Heart right ventricle (tissue), 16 donors: ENCODE measurements at regions not wholly inside any gene's neighbourhood (a gene's known extent, or its start where the extent isn't known, plus 50 kb on each side); places are given as distances from the start of the nearest gene placed in this dataset.

ENCODE experiments used
- ATAC-seq, 8 donors: fragments of 200-7000 bp; cut with Tn5 transposase; one replicate each; pipeline ENCODE4 v1.9.1; 2020; ENCODE audit warnings: mild to moderate bottlenecking in 8 of 8, moderate library complexity in 8 of 8, moderate number of reproducible peaks in 1 of 8
- DNase-seq, 2 donors: peaks; one replicate each; pipeline ENCODE4 v3.0.0-alpha.2; 2020
- H3K27ac ChIP-seq, 10 donors: fragments of 200-600 bp; sonication (generic) in 2 of 10; one replicate each; pipeline versions ENCODE4 v1.5.0 to v1.8.0; 2020 to 2022; ENCODE audit warnings: mild to moderate bottlenecking in 3 of 10
- H3K27me3 ChIP-seq, 7 donors: fragments of 200-600 bp; one replicate each; pipeline ENCODE4 v1.8.0; 2021 to 2022; ENCODE audit warnings: mild to moderate bottlenecking in 2 of 7
- H3K36me3 ChIP-seq, 9 donors: fragments of 200-600 bp; sonication (generic) in 1 of 9; one replicate each; pipeline versions ENCODE4 v1.5.0 to v1.8.0; 2020 to 2022; ENCODE audit warnings: mild to moderate bottlenecking in 2 of 9
- H3K4me1 ChIP-seq, 9 donors: fragments of 200-600 bp; sonication (generic) in 1 of 9; one replicate each; pipeline versions ENCODE4 v1.5.0 to v1.8.0; 2020 to 2022; ENCODE audit warnings: mild to moderate bottlenecking in 4 of 9
- H3K4me3 ChIP-seq, 10 donors: fragments of 200-600 bp; sonication (generic) in 2 of 10; one replicate each; pipeline versions ENCODE4 v1.5.0 to v1.8.0; 2020 to 2022; ENCODE audit warnings: mild to moderate bottlenecking in 7 of 10, moderate library complexity in 2 of 10
- H3K9me3 ChIP-seq, 11 donors: fragments of 200-600 bp in 10 of 11; sonication (generic) in 2 of 11; one replicate each; pipeline versions ENCODE4 v1.5.0 to v1.8.0; 2013 to 2022; ENCODE audit warnings: mild to moderate bottlenecking in 2 of 11, control low read depth in 1 of 11, moderate library complexity in 1 of 11
- CTCF ChIP-seq, 9 donors: fragments of 200-600 bp; sonication (generic) in 2 of 9; IDR thresholded peaks; one replicate each; pipeline versions ENCODE4 v1.5.0 to v1.8.0; 2021 to 2022; ENCODE audit warnings: antibody characterized with exemption in 9 of 9, mild to moderate bottlenecking in 5 of 9, moderate library complexity in 1 of 9
- WGBS, 2 donors: extraction: QIAGEN DNeasy Blood & Tissue Kit; methylation state at CpG; one replicate each; pipeline ENCODE4 v1.1.7; 2013; ENCODE audit warnings: inconsistent platforms in 1 of 2; 5-methylcytosine and 5-hydroxymethylcytosine counted together
- intact Hi-C, 10 donors: fragments of 100-400 bp; cut with DNase I; formaldehyde crosslinking; loops; one replicate each; pipeline versions ENCODE4 v1.11.1 to v1.14.2; 2022
- donor health status: Arrhythmogenic right ventricular cardiomyopathy.
- donor health status: ischemic (EF 13 %, LVEDD 7.1; RV severe dilation, severe dysfunction).
- donor health status: healthy with polysubstance abuse.
- donor health status: DM: no; HTN: yes; CAD: no.
- donor health status: DM: no; HTN: no; CAD: no.
- donor health status: ischemic (EF 25% LVEDD 6.9; RV normal size, moderate dysfunction).
- donor health status: ischemic (EF 25% LVEDD 5.7; RV mildly dilated, moderate dysfunction).
- donor health status: healthy.
- donor health status: DM: yes; HTN: yes; CAD: no.
- donor health status: Ischemic cardiomyopathy.
- donor health status: ischemic (EF 35%, LVEDD 5.7; RV mildly dilated, moderate dysfunction).
- donor health status: nonischemic (EF 11% LVEDD 7.7; RV severe dilation, severe dysfunction).
- donor health status: DM: yes; HTN: yes; CAD: no.
- donor health status: PGD.
- donor health status: ischemic (EF 29% LVEDD 5.4; RV normal size, mild dysfunction).
- donor health status: nonischemic (EF 23%, LVEDD 6.1; RV moderate dilation, normal function).

GRCh38 chr10:60465801-60466200 is 76.1 kb upstream of the ANK3 start:
- no peaks in the 10 kb centered on the region for H3K27me3 ChIP-seq
- DNase-seq (no peak), ATAC-seq (no peak)
- no peaks in the 10 kb centered on the region for H3K9me3 ChIP-seq
- no peak overlapping the region for H3K27ac ChIP-seq
- 49 to 55% methylated on average over 2 of the region's 2 CpGs for WGBS, 2 donors
- intact Hi-C loops, result no loop called here
- H3K4me3 ChIP-seq, result no peak overlapping the region
- H3K4me1 ChIP-seq, result peaks cover 0 to 8% (median 0%) of the 10 kb centered on the region in 9 donors
- no peak for TF ChIP-seq CTCF (IDR thresholded peaks at IDR 0.05)
- H3K36me3 ChIP-seq, result no peaks in the 10 kb centered on the region

GRCh38 chr10:60464659-60465058 is 75.0 kb upstream of the ANK3 start:
- Histone ChIP-seq H3K9me3 (no peaks in the 10 kb centered on the region), H3K4me1 (peaks cover 0 to 11% (median 0%) of the 10 kb centered on the region in 9 donors), H3K27ac (no peak overlapping the region), H3K36me3 (no peaks in the 10 kb centered on the region), H3K27me3 (no peaks in the 10 kb centered on the region), H3K4me3 (no peak overlapping the region)
- WGBS, 2 donors, result 91 to 95% methylated on average over 3 of the region's 3 CpGs
- TF ChIP-seq CTCF (IDR thresholded peaks at IDR 0.05), result no peak
- ATAC-seq, result no peak
- intact Hi-C loops, result no loop called here
- DNase-seq, result no peak

GRCh38 chr10:60463746-60464145 is 74.1 kb upstream of the ANK3 start:
- DNase-seq (no peak), ATAC-seq (no peak)
- TF ChIP-seq CTCF (IDR thresholded peaks at IDR 0.05), result no peak
- H3K27me3 ChIP-seq, result no peaks in the 10 kb centered on the region
- H3K27ac ChIP-seq, result no peak overlapping the region
- H3K9me3 ChIP-seq, result no peaks in the 10 kb centered on the region
- no peaks in the 10 kb centered on the region for H3K36me3 ChIP-seq
- H3K4me1 ChIP-seq, result peaks cover 0 to 14% (median 0%) of the 10 kb centered on the region in 9 donors
- intact Hi-C loops, result no loop called here
- no peak overlapping the region for H3K4me3 ChIP-seq

- no peak for TF ChIP-seq CTCF (IDR thresholded peaks at IDR 0.05)
- Histone ChIP-seq H3K4me3 (no peak overlapping the region), H3K9me3 (no peaks in the 10 kb centered on the region), H3K4me1 (peaks cover 0 to 14% (median 0%) of the 10 kb centered on the region in 9 donors), H3K36me3 (no peaks in the 10 kb centered on the region), H3K27ac (no peak overlapping the region), H3K27me3 (no peaks in the 10 kb centered on the region)
- ATAC-seq (peak in 1 of 8 donors; percentile 52), DNase-seq (no peak)
- intact Hi-C loops, result no loop called here
- WGBS, 2 donors, result 70 to 75% methylated on average over 7 of the region's 7 CpGs
Observed at GRCh38 chr10:60461688-60462087, 72.0 kb upstream of the ANK3 start.
